ENCODE measurements at regions not wholly inside any gene's neighbourhood (a gene's known extent, or its start where the extent isn't known, plus 50 kb on each side); places are given as distances from the start of the nearest gene placed in this dataset.
A peak's percentile ranks its signal among the peaks of the same experiment; 100 is the strongest.
"Not testable (repeated sequence)": the region's sequence is repeated elsewhere in the genome, so short reads cannot be mapped to it uniquely, and the experiment has no call there.

DNA sequence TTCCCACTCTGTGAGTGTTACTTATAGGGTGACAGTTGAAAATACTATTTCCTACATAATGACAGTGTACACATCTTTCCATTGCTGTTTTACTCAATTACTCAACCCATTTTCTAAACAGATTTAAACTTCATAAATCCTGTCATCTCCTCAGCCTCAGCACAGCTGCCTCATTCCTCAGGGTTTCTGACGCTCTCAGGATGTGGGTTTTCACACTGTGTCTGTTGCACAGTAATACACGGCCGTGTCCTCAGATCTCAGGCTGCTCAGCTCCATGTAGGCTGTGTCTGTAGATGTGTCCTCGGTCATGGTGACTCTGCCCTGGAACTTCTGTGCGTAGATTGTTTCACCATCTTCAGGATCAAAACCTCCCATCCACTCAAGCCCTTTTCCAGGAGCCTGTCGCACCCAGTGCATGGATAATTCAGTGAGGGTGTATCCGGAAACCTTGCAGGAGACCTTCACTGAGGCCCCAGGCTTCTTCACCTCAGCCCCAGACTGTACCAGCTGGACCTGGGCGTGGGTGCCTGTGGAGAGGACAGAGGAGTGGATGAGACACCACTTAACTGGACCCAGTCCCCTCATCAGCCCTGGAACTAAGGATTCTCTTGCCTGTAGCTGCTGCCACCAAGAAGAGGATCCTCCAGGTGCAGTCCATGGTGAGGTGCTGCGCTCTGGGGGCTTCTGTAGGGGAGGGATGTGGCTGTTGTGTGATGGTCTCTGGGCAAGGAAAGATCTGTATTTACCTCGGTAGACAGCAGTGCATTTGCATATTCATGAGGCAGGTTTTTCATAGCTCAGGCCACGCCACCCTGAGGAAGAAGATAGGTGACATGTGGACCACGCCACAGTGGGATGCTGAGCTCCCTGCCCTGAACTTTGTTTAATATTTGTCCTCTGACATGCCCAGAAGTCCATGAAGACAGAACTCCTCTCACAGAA, 750.2 kb downstream of the TMEM121 start:
- peak in 1 of 3 donors; percentile 21 for DNase-seq (ENCODE audit: low read depth in 2 of 3, low spot score in 1 of 3)

DNA sequence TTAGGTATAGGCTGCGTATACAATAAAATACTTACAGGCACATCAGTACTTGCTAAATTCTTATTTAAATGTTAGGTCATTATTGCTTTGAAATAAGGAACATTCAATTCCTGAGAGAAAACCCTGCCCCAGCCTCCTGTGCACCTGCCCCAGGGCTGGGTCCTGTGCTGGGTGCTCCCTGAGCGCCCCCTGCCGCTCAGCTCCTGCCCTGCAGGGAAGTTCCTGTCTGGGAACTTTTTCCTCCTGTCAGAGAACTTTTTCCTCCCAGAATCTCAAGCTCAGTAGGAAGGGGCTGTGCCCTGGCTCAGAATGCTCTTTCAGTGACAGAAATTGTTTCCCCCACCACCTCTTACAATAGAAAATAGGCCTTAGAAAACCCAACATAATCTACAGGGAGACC, 751.1 kb downstream of the TMEM121 start:
- peak in 2 of 3 donors; percentile 10 to 25 for DNase-seq (ENCODE audit: low read depth in 2 of 3, low spot score in 1 of 3)

DNA sequence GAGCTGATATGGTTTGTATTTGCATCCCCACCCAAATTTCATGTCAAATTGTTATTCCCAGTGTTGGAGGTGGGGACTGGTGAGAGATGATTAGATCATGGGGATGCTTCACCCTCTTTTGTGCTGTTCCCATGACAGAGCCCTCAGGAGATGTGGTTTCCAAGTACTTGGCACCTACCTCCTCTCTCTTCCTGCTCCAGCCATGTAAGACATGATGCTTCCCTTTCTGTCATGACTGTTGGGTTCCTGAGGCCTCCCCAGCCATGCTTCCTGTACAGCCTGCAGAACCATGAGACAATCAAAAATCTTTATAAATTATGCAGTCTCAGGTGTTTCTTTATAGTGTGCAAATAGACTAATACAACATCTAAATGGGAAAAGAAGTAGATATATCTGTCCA, 754.5 kb downstream of the TMEM121 start:
- DNase-seq (ENCODE audit: low read depth in 2 of 3, low spot score in 1 of 3), result no peak

DNA sequence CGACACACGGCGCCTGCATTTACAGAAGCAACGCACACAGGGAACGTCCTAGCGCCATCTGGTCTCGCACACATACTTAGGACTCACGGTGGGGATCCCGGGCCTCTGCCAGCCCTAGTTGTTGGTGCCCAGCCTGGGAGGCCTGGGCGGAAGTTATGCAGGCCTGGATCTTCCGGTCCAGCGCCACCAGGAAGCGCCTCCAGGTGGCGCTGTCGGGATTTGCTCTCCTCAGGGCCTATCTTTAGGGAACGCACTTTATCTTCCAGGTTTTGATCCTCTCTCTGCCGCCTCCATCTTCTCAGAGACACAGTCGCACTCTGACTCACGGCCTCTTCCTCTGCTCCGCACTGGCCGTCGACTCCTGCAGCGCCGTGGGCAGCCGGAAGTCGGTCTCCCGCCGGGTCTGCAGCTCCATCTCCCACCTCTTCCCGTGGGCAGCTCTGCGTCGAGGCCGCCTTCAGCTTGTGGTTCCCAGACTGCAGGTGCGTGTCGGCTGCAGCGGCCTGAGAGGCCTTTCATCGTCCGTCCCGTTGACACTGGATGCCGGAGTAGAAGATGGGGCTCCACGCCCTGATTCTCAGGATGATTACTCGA, 760.4 kb downstream of the TMEM121 start:
- DNase-seq (ENCODE audit: low read depth in 2 of 3, low spot score in 1 of 3), result peak in 1 of 3 donors; percentile 15

DNA sequence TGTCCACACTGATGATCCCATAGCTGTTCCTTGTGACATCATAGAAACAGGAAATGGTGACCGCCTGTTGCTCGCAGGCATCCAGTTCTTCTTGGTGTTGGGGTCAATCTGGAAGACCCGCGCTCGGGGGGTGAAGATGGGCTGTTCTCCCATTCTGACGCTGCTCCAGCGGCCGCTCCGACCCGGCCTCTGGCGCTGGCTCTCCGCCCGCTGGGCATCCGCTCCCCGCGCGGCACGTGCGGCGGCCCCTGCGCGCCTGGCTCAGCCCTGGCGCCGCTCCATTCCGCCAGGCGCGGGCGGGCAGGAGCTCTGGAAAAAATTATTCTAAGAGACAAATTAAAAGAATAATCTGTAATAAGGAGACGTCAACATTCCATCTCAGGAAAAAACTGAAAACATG, 761.1 kb downstream of the TMEM121 start:
- no peak for DNase-seq (ENCODE audit: low read depth in 2 of 3, low spot score in 1 of 3)

DNA sequence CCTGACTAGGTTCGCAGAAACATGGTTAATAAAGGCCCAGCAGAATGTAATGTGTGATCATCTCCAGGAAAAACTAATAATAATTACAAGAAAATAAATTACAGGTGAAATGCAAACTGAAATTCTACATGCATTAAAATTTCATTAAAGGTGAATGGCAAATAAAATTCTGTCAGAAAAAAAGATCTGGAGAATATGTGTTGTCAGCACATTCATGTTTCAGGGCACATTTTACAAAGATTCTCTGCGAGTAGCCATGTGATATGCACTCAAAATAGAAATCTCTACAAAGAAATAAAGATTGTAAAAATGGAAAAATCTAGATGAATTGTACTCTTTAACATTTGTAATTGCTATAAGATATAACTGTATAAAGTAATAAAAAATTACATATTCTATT, 765.2 kb downstream of the TMEM121 start:
- DNase-seq (ENCODE audit: low read depth in 2 of 3, low spot score in 1 of 3), result no peak

DNA sequence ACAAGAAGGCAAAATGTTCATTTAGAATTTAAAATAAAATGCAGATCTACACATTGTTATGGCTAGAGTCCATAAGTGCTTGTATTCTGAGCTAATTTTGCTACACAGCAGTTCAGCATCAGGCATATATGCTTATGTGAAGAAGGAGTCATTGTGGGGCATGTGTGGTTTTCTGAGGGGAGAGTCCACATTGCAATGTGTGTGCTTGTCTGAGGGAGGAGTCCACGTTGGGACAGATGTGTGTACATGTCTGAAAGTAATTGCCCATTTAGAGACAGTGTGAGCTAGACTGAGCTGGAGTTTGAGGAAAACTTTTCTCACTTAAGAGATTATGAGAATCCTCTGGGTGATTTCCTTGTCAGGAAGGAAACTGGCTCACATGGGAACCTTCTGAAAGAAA, 767.9 kb downstream of the TMEM121 start:
- no peak for DNase-seq (ENCODE audit: low read depth in 2 of 3, low spot score in 1 of 3)

DNA sequence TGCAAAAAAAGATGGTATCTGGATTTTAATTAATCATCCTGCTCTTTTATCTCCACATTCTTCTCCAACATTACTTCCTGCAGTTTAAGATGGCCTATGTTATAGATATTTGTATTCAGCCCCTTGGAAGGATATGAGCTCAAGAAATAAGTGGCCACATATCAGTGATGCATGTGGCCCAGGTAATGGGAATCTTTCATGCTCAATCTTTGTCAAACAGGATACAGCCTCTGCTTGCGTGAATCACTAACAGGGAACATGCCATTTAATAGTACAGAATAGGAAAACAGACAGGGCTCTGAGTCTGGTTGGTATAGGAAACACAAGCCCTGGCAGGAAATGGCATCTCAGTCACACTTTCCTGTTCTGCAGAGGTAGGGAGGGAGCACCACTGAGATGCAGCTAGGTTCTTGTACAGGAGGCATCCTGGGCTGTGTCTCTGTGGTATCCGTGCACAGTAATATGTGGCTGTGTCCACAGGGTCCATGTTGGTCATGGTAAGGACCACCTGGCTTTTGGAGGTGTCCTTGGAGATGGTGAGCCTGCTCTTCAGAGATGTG, 774.6 kb downstream of the TMEM121 start:
- DNase-seq (ENCODE audit: low read depth in 2 of 3, low spot score in 1 of 3), result not testable (repeated sequence)

DNA sequence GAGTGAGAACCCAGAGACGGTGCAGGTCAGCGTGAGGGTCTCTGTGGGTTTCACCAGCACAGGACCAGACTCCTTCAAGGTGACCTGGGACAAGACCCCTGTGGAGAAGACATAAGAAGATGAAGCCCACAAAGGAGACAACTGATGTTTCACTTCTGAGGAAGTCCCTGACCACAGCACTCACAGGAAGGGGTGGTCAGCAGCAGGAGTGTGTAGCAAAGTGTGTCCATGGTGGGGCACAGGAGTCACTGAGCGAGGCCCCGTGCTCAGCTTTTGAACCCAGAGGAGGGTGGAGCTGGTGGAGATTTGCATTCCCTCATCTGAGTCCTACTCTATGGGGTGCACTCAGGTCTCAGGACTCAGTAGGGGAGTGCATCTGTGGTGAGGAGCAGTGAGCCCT, 775.2 kb downstream of the TMEM121 start:
- DNase-seq (ENCODE audit: low read depth in 2 of 3, low spot score in 1 of 3), result not testable (repeated sequence)

DNA sequence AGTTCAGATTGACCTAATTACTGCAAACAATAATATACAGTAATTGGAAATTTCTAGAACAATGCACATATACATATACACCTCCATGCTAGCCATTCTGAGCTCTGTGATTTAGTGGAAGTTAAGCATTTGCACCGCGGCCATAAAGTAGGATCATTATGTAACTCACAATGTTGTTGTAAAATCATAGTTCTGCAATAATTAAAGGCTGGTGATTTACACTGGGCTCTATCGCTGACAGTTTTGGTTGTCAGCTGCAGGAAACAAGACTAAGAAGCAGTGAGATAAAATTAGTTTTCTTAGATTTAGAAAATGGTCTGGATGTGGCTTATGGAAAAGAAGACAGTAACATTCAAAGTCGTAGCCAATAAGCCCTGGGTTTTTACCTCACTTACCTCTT, 776.3 kb downstream of the TMEM121 start:
- no peak for DNase-seq (ENCODE audit: low read depth in 2 of 3, low spot score in 1 of 3)

DNA sequence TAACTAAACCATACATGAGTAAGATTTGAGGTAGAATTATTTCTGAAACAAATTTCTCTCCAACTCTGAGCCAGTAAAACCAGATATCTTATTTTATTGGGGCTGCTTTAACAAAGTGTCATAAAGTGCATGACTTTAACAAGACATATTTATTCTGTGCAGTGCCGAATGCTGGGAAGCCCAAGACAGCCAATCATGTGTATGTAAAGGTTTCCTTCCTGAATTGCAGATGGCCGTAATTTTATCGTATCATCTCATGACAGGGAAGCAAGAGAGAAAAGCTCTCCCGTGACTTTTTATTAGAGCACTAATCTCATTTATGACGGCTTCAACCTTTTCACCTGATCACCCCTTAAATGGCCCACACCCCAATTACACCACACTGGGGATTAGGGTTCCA, 777.9 kb downstream of the TMEM121 start:
- DNase-seq (ENCODE audit: low read depth in 2 of 3, low spot score in 1 of 3), result no peak

DNA sequence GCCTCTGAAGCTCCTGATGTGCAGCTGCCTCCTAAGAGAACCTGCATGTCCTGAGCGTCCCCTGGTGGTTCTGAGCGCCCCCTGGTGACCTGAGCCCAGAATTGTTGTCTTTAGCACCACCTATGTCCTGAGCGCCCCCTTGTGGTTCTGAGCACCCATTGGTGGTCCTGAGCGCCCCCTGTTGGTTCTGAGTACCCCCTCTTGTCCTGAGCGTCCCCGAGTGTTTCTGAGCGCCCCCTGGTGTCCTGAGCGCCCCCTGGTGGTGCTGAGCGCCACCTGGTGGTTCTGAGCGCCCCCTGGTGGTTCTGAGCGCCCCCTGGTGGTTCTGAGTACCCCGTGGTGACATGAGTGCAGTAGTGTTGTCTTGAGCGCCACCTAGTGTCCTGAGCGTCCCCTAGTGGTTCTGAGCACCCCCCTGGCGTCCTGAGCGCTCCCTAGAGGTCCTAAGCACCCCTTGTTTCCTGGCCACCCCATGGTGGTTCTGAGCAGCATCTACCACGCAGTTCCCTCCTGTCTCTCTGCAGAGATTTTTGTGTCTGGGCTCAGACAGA, 782.5 kb downstream of the TMEM121 start:
- DNase-seq (ENCODE audit: low read depth in 2 of 3, low spot score in 1 of 3), result peak; percentile 91 to 99 (median 97)

DNA sequence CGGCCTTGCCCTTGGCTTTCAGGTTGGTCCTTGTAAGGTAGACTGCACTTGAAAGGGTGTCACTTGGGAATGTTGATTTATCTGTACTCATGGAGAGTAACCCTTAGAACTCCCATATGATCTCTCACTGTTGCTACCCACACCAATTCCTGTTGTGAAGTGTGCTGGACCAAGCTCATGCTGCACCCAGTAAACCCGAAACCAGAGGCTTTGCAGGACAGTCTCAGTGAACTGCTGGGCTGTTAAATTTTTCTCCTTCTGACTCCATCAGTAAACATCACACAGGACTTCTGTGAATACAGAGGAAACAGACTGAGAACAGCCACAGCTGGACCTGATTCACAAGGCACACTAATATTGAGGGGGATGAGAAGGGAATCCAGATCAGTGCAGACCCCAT, 783.0 kb downstream of the TMEM121 start:
- DNase-seq (ENCODE audit: low read depth in 2 of 3, low spot score in 1 of 3), result no peak

DNA sequence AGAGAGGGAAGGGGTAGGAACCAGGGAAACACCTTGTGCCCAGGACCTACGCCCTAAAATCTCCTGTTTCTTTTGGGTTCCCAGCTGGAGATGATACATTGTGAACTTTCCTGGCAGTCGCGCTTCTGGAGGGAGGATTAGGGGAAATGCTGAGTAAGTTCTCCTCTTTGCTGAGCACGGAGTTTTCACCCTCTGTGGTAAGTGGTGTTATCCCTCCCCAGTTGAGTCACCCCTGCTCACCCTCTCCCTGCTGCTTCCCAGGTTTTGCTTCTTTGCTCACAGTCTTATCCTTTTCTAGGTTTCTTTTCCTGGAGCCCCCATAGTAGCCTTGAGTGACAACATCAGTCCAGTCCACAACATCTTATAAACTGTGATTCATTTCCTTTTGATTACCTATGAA, 789.1 kb downstream of the TMEM121 start:
- DNase-seq (ENCODE audit: low read depth in 2 of 3, low spot score in 1 of 3), result no peak

DNA sequence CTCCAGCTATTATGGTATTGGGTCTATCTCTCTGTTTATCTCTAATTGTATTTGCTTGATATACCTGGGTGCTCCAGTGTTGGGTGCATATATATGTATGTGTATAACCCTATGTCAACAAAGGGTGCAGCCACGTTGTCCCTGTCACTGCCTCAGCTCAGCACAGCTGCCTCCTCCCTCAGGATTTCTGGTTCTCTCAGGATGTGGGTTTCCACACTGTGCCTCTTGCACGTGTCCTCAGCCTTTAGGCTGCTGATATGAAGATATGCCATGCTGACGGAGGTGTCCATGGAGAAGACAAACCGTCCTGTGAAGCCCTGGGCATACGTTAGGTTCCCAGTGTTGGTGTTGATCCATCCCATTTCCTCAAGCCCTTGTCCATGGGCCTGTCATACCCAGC, 791.2 kb downstream of the TMEM121 start:
- DNase-seq (ENCODE audit: low read depth in 2 of 3, low spot score in 1 of 3), result no peak

DNA sequence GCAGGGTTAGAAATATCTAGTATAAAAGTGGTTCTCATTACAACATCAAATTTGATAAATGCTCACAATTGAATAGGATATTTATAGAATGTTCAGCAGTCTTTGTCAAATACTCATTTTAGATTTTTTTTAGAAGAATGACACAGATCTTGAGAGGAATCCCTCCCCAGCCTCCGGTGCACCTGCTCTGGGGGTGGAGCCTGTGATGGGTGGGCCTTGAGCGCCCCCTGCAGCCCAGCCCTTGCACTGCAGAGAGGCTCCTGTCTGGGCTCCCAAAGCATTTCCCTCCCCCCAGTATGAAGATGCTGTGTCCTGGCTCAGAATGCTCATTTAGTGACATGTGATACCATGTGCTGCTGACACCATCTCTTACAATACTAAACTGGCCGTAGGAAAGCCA, 792.3 kb downstream of the TMEM121 start:
- DNase-seq (ENCODE audit: low read depth in 2 of 3, low spot score in 1 of 3), result peak; percentile 38 to 69 (median 50)

DNA sequence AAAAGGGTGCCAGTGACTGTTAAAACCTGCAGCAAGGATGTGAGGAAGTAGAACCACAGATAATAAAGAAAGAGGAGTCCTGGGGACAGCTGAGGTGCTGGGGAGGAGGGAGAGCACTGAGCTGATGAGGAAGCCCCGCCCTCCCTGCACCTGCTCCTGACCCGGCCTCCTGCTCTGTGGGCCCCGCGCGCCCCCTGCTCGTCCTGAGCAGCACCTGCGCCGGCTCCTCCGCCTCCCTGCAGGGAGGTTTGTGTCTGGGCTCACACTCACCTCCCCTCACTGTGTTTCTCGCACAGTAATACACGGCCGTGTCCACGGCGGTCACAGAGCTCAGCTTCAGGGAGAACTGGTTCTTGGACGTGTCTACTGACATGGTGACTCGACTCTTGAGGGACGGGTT, 797.6 kb downstream of the TMEM121 start:
- DNase-seq (ENCODE audit: low read depth in 2 of 3, low spot score in 1 of 3), result peak in 1 of 3 donors; percentile 40

DNA sequence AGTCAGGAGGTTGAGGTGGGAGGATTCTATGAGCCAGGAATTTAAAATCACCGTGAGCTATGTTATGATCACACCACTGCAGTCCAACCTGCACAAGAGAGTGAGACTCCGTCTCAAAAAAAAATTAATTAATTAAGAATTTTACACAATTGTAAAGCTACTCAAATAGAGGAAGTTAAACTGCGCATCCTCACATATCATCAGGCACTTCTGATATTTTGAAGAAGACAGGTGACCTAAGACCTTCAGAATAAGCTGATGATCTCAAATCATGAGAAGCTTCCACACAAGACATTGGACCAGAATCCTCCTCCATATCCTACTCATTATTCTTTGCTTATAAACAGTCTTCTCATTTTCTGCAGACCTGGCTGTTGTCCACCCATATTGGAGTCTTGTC, 800.9 kb downstream of the TMEM121 start:
- no peak for DNase-seq (ENCODE audit: low read depth in 2 of 3, low spot score in 1 of 3)

DNA sequence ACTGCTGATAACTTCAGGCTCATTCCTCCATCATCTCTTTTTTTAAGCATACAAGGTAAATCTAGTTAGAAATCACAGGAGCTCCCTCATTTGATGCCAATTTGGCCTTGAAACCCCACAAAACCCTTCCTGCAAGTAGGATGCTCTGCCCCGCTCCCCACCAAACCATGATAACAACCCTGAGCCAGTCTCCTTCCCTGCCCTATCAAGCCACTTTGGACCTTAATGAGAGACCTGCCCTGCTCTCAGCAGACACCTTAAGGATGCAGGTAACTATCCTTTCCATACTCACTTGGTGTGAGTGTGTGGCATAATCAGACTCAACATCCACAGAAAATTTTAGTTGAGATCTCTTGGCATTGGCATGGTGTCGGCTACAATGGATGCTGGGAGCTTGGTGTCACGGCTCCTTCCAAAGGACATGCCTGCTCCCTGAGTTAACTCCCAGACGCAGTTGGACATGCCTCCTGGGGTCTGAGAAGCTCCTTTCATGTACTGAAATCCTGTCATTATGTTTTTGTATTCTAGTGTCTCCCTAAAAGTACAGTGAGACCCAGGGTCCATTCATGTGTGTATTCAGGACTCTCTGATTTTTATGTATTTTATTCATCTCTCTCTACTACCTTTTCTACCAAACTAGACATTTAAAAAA, 801.4 kb downstream of the TMEM121 start:
- not testable (repeated sequence) for DNase-seq (ENCODE audit: low read depth in 2 of 3, low spot score in 1 of 3)

DNA sequence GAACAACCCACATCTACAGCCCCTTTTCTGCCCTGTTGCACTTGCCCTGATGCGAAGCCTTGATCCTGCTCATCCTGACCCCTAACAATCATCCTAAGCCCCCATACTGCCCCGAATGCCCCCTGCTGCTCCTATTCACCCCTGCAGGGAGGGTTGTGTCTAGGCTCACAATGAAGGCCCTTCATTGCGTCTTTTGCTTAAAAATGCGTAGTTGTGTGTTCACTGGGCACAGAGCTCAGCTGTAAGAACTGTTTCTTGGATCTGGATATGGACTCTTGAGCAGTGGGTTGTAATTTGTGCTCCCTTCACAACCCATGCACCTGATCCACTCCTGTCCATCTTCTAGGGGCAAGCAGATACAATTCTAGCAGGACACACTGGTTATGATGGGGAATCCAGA, 802.9 kb downstream of the TMEM121 start:
- not testable (repeated sequence) for DNase-seq (ENCODE audit: low read depth in 2 of 3, low spot score in 1 of 3)

DNA sequence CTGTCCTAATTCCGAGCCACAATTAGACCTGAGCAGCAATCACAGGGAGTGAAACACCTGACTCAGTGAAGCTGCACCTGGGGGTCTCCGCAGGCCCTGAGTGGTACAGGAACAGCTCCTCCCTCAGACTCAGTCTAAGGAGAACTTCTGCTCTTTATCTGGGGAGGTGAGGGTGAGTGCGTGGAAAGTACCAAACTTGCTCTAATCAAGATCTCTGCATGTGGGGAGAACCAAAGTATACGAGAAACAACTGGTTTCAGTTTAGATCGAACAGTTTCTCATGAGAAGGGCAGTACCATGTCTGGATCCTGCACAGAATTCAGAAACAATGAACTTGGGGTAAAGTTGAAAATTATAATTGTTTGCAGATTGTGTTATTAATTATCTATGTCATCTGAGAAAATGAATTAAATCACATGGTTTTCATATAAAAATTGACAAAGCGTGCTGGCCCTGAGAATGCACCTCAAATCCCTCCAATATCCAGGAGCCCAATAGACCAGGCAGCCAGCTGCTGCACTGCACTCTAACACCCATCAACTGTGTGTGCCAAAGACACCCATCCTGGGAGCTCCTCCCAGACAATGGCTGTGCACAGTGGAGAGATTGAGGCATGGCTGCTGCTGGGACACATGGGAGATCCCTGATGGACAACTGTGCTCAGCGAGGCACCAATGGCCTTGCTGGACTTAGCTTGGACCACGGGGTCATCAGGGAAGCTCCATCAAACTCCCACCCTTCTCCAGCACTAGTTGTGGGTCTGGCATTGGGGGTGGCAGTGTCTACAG, 803.8 kb downstream of the TMEM121 start:
- not testable (repeated sequence) for DNase-seq (ENCODE audit: low read depth in 2 of 3, low spot score in 1 of 3)

Data from stimulated activated CD4-positive, alpha-beta T cell treated with anti-CD3 and anti-CD28 coated beads, Interleukin-12 subunit alpha, Interleukin-12 subunit beta, amount 100 ng/mL, for 48 hours (primary cell).